Natural killer cell (primary cell): ENCODE measurements at regions not wholly inside any gene's neighbourhood (a gene's known extent, or its start where the extent isn't known, plus 50 kb on each side); places are given as distances from the start of the nearest gene placed in this dataset.

Experiments
- ATAC-seq, 3 donors: fragments of 150-1000 bp in 2 of 3; fragments of 200-7000 bp in 1 of 3; cut with Tn5 transposase; 1 replicate in 1 of 3; 2 replicates in 2 of 3; pipeline ENCODE4 v1.10.0; 2021; ENCODE audit warnings: mild to moderate bottlenecking in 2 of 3, moderate library complexity in 2 of 3
- DNase-seq, 2 donors: peaks; one replicate each; pipeline versions ENCODE4 v3.0.0 to v3.0.0-alpha.2; 2013 to 2021; ENCODE audit warnings: mixed read lengths in 1 of 2
- H3K27ac ChIP-seq: one replicate; pipeline ENCODE4 v1.5.1; 2013; ENCODE audit warnings: mild to moderate bottlenecking, low read length
- H3K27me3 ChIP-seq: one replicate; pipeline ENCODE4 v1.6.1; 2013; ENCODE audit warnings: low read length; ENCODE audit not compliant: control insufficient read depth, insufficient read depth
- H3K36me3 ChIP-seq: one replicate; pipeline ENCODE4 v1.6.1; 2013; ENCODE audit warnings: low read length; ENCODE audit not compliant: control insufficient read depth, insufficient read depth
- H3K4me1 ChIP-seq: one replicate; pipeline ENCODE4 v1.6.1; 2013; ENCODE audit warnings: low read length; ENCODE audit not compliant: control insufficient read depth, insufficient read depth
- H3K4me3 ChIP-seq: one replicate; pipeline ENCODE4 v1.5.1; 2013; ENCODE audit warnings: low read length
- H3K9me3 ChIP-seq: one replicate; pipeline ENCODE4 v1.6.1; 2013; ENCODE audit warnings: low read length; ENCODE audit not compliant: control insufficient read depth, insufficient read depth
- H3K27ac Mint-ChIP-seq, 2 donors: one replicate each; pipeline ENCODE4 v1.8.0; 2022; ENCODE audit warnings: mild to moderate bottlenecking in 2 of 2, mixed read lengths in 2 of 2, moderate library complexity in 1 of 2
- H3K27me3 Mint-ChIP-seq, 2 donors: one replicate each; pipeline ENCODE4 v1.8.0; 2022; ENCODE audit warnings: low read depth in 2 of 2, mixed read lengths in 2 of 2
- H3K36me3 Mint-ChIP-seq: one replicate; pipeline ENCODE4 v1.8.0; 2022; ENCODE audit warnings: mixed read lengths
- H3K4me1 Mint-ChIP-seq, 2 donors: one replicate each; pipeline ENCODE4 v1.8.0; 2022; ENCODE audit warnings: mixed read lengths in 2 of 2
- H3K4me3 Mint-ChIP-seq: one replicate; pipeline ENCODE4 v1.8.0; 2022; ENCODE audit warnings: mild to moderate bottlenecking, moderate library complexity, mixed read lengths
- H3K9me3 Mint-ChIP-seq, 2 donors: one replicate each; pipeline ENCODE4 v1.8.0; 2022; ENCODE audit warnings: mixed read lengths in 2 of 2
- WGBS: methylation state at CpG from one replicate; pipeline ENCODE4 v1.1.7; 2013; ENCODE audit warnings: missing lambda C conversion rate; ENCODE audit not compliant: insufficient coverage; 5-methylcytosine and 5-hydroxymethylcytosine counted together
- intact Hi-C: fragments of 100-400 bp; cut with micrococcal nuclease; formaldehyde crosslinking; loops from one replicate; pipeline ENCODE4 v1.14.2; 2022
- TF ChIP-seq, protein P1 (sequence below): fragments of 200-600 bp; IDR thresholded peaks from one replicate; pipeline ENCODE4 v1.8.0; 2022; ENCODE audit warnings: antibody characterized with exemption

DNA sequence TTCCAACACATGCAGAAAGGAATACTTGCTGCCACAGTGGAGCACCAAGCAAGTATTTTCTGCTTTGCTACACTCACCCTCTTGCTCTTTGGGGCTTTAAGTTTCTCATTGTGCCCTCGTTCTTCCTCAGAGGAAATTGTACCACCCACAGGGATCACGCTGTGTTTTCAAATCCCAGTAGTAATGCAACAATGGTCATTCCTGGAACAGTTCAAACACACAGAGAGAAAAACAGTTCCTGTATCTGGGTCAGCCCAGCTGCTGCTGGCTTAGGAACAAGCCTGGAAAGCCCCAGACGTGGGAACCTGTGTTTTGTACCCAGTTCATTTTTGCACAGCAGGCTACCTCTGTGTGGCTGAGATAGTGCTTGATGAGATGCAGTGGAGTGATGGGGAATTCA lies 907.8 kb downstream of the STPG2 start:
- no peak for DNase-seq
- Mint-ChIP-seq H3K36me3 (peaks cover 1% of the 10 kb centered on the region), H3K27me3 (no peaks in the 10 kb centered on the region), H3K27ac (no peak overlapping the region), H3K9me3 (peaks cover 7 to 15% of the 10 kb centered on the region in 2 donors), H3K4me1 (no peaks in the 10 kb centered on the region), H3K4me3 (no peak overlapping the region)
- no peaks in the 10 kb centered on the region for H3K9me3 ChIP-seq
- no peaks in the 10 kb centered on the region for H3K36me3 ChIP-seq
- H3K27me3 ChIP-seq: no peaks in the 10 kb centered on the region
- ATAC-seq: no peak
- no peak overlapping the region for H3K27ac ChIP-seq
- TF ChIP-seq, protein P1, sequence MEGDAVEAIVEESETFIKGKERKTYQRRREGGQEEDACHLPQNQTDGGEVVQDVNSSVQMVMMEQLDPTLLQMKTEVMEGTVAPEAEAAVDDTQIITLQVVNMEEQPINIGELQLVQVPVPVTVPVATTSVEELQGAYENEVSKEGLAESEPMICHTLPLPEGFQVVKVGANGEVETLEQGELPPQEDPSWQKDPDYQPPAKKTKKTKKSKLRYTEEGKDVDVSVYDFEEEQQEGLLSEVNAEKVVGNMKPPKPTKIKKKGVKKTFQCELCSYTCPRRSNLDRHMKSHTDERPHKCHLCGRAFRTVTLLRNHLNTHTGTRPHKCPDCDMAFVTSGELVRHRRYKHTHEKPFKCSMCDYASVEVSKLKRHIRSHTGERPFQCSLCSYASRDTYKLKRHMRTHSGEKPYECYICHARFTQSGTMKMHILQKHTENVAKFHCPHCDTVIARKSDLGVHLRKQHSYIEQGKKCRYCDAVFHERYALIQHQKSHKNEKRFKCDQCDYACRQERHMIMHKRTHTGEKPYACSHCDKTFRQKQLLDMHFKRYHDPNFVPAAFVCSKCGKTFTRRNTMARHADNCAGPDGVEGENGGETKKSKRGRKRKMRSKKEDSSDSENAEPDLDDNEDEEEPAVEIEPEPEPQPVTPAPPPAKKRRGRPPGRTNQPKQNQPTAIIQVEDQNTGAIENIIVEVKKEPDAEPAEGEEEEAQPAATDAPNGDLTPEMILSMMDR: no peak
- H3K4me3 ChIP-seq: no peak overlapping the region
- intact Hi-C loops: no loop called here
- 68% methylated on average over 3 of the region's 3 CpGs for WGBS
- H3K4me1 ChIP-seq: no peaks in the 10 kb centered on the region

DNA sequence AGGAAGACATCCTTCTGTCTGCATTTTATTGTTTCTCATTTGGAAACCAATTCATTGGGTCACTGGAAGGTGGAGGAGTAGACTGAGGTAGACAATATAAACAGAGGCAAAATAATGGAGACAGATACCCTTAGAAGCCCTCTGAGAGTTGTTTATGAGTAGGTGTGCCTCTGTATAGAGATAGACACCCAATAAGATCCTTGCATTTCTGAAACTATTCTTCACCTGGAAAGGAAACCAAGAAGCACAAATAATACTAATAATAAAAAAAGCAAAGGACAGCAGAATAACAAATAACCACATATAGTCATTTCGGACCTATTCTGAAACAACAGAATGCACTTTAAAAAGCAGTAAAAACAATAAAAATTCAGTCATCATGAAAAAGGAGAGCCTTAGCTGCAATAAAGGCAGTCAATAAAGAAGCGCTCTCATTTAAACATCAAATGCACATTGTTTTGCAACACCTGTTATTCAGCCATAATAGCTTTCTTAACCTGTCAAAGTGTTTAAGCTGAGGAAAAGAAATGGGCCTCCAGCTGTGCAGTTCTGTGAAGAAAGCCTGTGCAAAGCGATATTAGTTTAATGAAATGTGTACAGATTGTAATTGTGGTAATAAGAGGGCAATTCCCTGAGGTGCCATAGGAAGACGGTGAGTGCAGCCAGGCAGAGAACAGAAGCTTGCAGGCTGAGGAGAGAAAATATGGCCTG lies 904.2 kb downstream of the STPG2 start:
- H3K4me3 Mint-ChIP-seq: no peak overlapping the region

DNA sequence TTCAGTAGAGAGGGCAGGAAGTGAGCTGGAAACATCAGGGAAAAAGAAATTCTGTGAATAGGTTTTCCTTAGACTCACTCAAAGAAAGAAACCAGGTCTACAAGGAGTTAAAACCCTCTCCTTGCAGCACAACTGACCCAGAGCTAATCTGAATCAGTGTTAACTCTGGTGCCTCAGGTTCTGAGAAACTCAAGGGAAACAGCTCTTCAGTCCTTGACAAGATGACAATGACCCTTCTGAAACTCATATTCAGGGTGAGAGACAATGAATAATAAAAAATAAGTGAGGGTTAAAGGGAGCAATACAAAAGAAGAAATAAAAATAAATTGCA lies 903.6 kb downstream of the STPG2 start:
- ATAC-seq: no peak
- H3K4me3 Mint-ChIP-seq: no peak overlapping the region
- no peak overlapping the region for H3K27ac Mint-ChIP-seq

More for the DNA sequence above, 904.2 kb downstream of the STPG2 start:
- H3K4me3 ChIP-seq: no peak overlapping the region
- H3K9me3 ChIP-seq: no peaks in the 10 kb centered on the region
- H3K36me3 Mint-ChIP-seq: no peaks in the 10 kb centered on the region
- no peaks in the 10 kb centered on the region for H3K4me1 Mint-ChIP-seq
- H3K27me3 Mint-ChIP-seq: no peaks in the 10 kb centered on the region
- H3K36me3 ChIP-seq: no peaks in the 10 kb centered on the region
- ATAC-seq (no peak), DNase-seq (no peak)
- H3K9me3 Mint-ChIP-seq: peaks cover 8 to 19% of the 10 kb centered on the region in 2 donors
- intact Hi-C loops: no loop called here
- no peak overlapping the region for H3K27ac Mint-ChIP-seq
- WGBS: 84% methylated on average over 4 of the region's 4 CpGs
- H3K27me3 ChIP-seq: no peaks in the 10 kb centered on the region
- H3K27ac ChIP-seq: no peak overlapping the region
- no peaks in the 10 kb centered on the region for H3K4me1 ChIP-seq
- TF ChIP-seq, protein P1: no peak

More for the DNA sequence above, 903.6 kb downstream of the STPG2 start:
- no peak for DNase-seq
- H3K4me1 ChIP-seq: no peaks in the 10 kb centered on the region
- no peaks in the 10 kb centered on the region for H3K27me3 Mint-ChIP-seq
- H3K4me1 Mint-ChIP-seq: no peaks in the 10 kb centered on the region
- no peak overlapping the region for H3K4me3 ChIP-seq
- intact Hi-C loops: no loop called here
- H3K36me3 ChIP-seq: no peaks in the 10 kb centered on the region
- no peaks in the 10 kb centered on the region for H3K36me3 Mint-ChIP-seq
- no peak overlapping the region for H3K27ac ChIP-seq
- no peaks in the 10 kb centered on the region for H3K9me3 ChIP-seq
- no peaks in the 10 kb centered on the region for H3K27me3 ChIP-seq
- H3K9me3 Mint-ChIP-seq: peaks cover 8 to 19% of the 10 kb centered on the region in 2 donors
- TF ChIP-seq, protein P1: no peak
